Heart right ventricle (tissue), 16 donors: ENCODE measurements at regions not wholly inside any gene's neighbourhood (a gene's known extent, or its start where the extent isn't known, plus 50 kb on each side); places are given as distances from the start of the nearest gene placed in this dataset.

Source experiments
- ATAC-seq, 8 donors: fragments of 200-7000 bp; cut with Tn5 transposase; one replicate each; pipeline ENCODE4 v1.9.1; 2020; ENCODE audit warnings: mild to moderate bottlenecking in 8 of 8, moderate library complexity in 8 of 8, moderate number of reproducible peaks in 1 of 8
- DNase-seq, 2 donors: peaks; one replicate each; pipeline ENCODE4 v3.0.0-alpha.2; 2020
- H3K27ac ChIP-seq, 10 donors: fragments of 200-600 bp; sonication (generic) in 2 of 10; one replicate each; pipeline versions ENCODE4 v1.5.0 to v1.8.0; 2020 to 2022; ENCODE audit warnings: mild to moderate bottlenecking in 3 of 10
- H3K27me3 ChIP-seq, 7 donors: fragments of 200-600 bp; one replicate each; pipeline ENCODE4 v1.8.0; 2021 to 2022; ENCODE audit warnings: mild to moderate bottlenecking in 2 of 7
- H3K36me3 ChIP-seq, 9 donors: fragments of 200-600 bp; sonication (generic) in 1 of 9; one replicate each; pipeline versions ENCODE4 v1.5.0 to v1.8.0; 2020 to 2022; ENCODE audit warnings: mild to moderate bottlenecking in 2 of 9
- H3K4me1 ChIP-seq, 9 donors: fragments of 200-600 bp; sonication (generic) in 1 of 9; one replicate each; pipeline versions ENCODE4 v1.5.0 to v1.8.0; 2020 to 2022; ENCODE audit warnings: mild to moderate bottlenecking in 4 of 9
- H3K4me3 ChIP-seq, 10 donors: fragments of 200-600 bp; sonication (generic) in 2 of 10; one replicate each; pipeline versions ENCODE4 v1.5.0 to v1.8.0; 2020 to 2022; ENCODE audit warnings: mild to moderate bottlenecking in 7 of 10, moderate library complexity in 2 of 10
- H3K9me3 ChIP-seq, 11 donors: fragments of 200-600 bp in 10 of 11; sonication (generic) in 2 of 11; one replicate each; pipeline versions ENCODE4 v1.5.0 to v1.8.0; 2013 to 2022; ENCODE audit warnings: mild to moderate bottlenecking in 2 of 11, control low read depth in 1 of 11, moderate library complexity in 1 of 11
- CTCF ChIP-seq, 9 donors: fragments of 200-600 bp; sonication (generic) in 2 of 9; IDR thresholded peaks; one replicate each; pipeline versions ENCODE4 v1.5.0 to v1.8.0; 2021 to 2022; ENCODE audit warnings: antibody characterized with exemption in 9 of 9, mild to moderate bottlenecking in 5 of 9, moderate library complexity in 1 of 9
- WGBS, 2 donors: extraction: QIAGEN DNeasy Blood & Tissue Kit; methylation state at CpG; one replicate each; pipeline ENCODE4 v1.1.7; 2013; ENCODE audit warnings: inconsistent platforms in 1 of 2; 5-methylcytosine and 5-hydroxymethylcytosine counted together
- intact Hi-C, 10 donors: fragments of 100-400 bp; cut with DNase I; formaldehyde crosslinking; loops; one replicate each; pipeline versions ENCODE4 v1.11.1 to v1.14.2; 2022
- donor health status: Arrhythmogenic right ventricular cardiomyopathy.
- donor health status: ischemic (EF 13 %, LVEDD 7.1; RV severe dilation, severe dysfunction).
- donor health status: healthy with polysubstance abuse.
- donor health status: DM: no; HTN: yes; CAD: no.
- donor health status: DM: no; HTN: no; CAD: no.
- donor health status: ischemic (EF 25% LVEDD 6.9; RV normal size, moderate dysfunction).
- donor health status: ischemic (EF 25% LVEDD 5.7; RV mildly dilated, moderate dysfunction).
- donor health status: healthy.
- donor health status: DM: yes; HTN: yes; CAD: no.
- donor health status: Ischemic cardiomyopathy.
- donor health status: ischemic (EF 35%, LVEDD 5.7; RV mildly dilated, moderate dysfunction).
- donor health status: nonischemic (EF 11% LVEDD 7.7; RV severe dilation, severe dysfunction).
- donor health status: DM: yes; HTN: yes; CAD: no.
- donor health status: PGD.
- donor health status: ischemic (EF 29% LVEDD 5.4; RV normal size, mild dysfunction).
- donor health status: nonischemic (EF 23%, LVEDD 6.1; RV moderate dilation, normal function).

- Histone ChIP-seq H3K4me3 (no peak overlapping the region), H3K9me3 (peaks cover 0 to 2% (median 0%) of the 10 kb centered on the region in 11 donors), H3K4me1 (no peaks in the 10 kb centered on the region), H3K27ac (no peak overlapping the region), H3K27me3 (no peaks in the 10 kb centered on the region), H3K36me3 (no peaks in the 10 kb centered on the region)
- no peak for ATAC-seq
- WGBS, 2 donors: 87 to 88% methylated on average over 2 of the region's 2 CpGs
- TF ChIP-seq CTCF (IDR thresholded peaks at IDR 0.05): no peak
- DNase-seq: no peak
- intact Hi-C loops: no loop called here
Measured at GRCh38 chr2:183866666-183867065, 731.7 kb upstream of the ZNF804A start.

DNA sequence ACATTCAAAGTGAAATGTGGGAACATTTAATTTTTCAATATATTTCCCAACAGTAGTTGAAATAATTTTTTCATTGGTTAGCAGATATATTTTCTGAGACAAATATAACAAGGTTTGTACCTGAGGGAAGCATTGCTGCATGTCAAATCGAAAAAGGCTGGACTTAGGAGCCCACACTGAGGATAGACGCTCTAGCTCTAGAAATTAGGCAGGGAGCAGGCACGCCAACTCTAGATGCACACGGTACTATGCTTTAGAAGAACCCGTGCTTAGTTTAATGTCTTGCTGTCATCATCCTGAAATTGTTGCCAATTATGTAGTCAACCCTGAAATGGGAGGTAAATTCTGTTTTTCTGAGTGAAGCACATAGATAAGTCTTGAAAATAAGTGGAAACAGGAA is 731.1 kb upstream of the ZNF804A start:
- H3K27me3 ChIP-seq: no peaks in the 10 kb centered on the region
- 79 to 80% methylated on average over 5 of the region's 5 CpGs for WGBS, 2 donors
- no peaks in the 10 kb centered on the region for H3K36me3 ChIP-seq
- intact Hi-C loops: no loop called here
- ATAC-seq (no peak), DNase-seq (no peak)
- TF ChIP-seq CTCF (IDR thresholded peaks at IDR 0.05): no peak
- H3K4me3 ChIP-seq: no peak overlapping the region
- peaks cover 0 to 2% (median 0%) of the 10 kb centered on the region in 11 donors for H3K9me3 ChIP-seq
- no peaks in the 10 kb centered on the region for H3K4me1 ChIP-seq
- no peak overlapping the region for H3K27ac ChIP-seq

DNA sequence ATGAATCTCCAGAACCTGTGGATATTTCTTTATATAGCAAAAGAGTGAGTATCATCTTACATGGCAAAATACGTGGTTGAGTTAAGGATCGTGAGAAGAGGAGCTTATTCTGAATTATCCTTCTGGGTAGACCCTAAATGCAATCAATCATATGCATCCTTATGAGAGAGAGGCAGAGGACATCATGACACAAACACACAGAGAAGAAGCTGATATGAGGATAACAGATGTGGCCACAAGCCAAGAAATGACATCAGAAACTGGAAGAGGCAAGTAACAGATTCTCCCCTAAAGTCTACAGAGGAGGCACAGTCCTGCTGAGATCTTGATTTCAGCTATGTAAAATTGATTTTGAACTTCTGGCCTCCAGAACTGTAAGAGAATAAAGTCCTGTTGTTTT is 730.2 kb upstream of the ZNF804A start:
- 80 to 85% methylated on average over 2 of the region's 2 CpGs for WGBS, 2 donors
- no peak for ATAC-seq

GRCh38 chr2:183868707-183869106 is 729.6 kb upstream of the ZNF804A start:
- 53 to 55% methylated on average over 1 of the region's 1 CpG for WGBS, 2 donors
- H3K4me1 ChIP-seq: no peaks in the 10 kb centered on the region
- intact Hi-C loops: no loop called here
- no peak for TF ChIP-seq CTCF (IDR thresholded peaks at IDR 0.05)
- H3K36me3 ChIP-seq: no peaks in the 10 kb centered on the region
- no peak for ATAC-seq
- H3K27me3 ChIP-seq: no peaks in the 10 kb centered on the region
- no peak overlapping the region for H3K27ac ChIP-seq
- DNase-seq: no peak
- H3K4me3 ChIP-seq: no peak overlapping the region
- H3K9me3 ChIP-seq: peaks cover 0 to 2% (median 0%) of the 10 kb centered on the region in 11 donors

More for the DNA sequence above, 730.2 kb upstream of the ZNF804A start:
- DNase-seq: no peak
- TF ChIP-seq CTCF (IDR thresholded peaks at IDR 0.05): no peak
- intact Hi-C loops: no loop called here
- Histone ChIP-seq H3K27ac (no peak overlapping the region), H3K4me3 (no peak overlapping the region), H3K27me3 (no peaks in the 10 kb centered on the region), H3K36me3 (no peaks in the 10 kb centered on the region), H3K4me1 (no peaks in the 10 kb centered on the region), H3K9me3 (peaks cover 0 to 2% (median 0%) of the 10 kb centered on the region in 11 donors)

- intact Hi-C loops: no loop called here
- H3K9me3 ChIP-seq: no peaks in the 10 kb centered on the region
- no peak for ATAC-seq
- no peaks in the 10 kb centered on the region for H3K27me3 ChIP-seq
- H3K4me3 ChIP-seq: no peak overlapping the region
- no peak overlapping the region for H3K27ac ChIP-seq
- TF ChIP-seq CTCF (IDR thresholded peaks at IDR 0.05): no peak
- no peak for DNase-seq
- H3K36me3 ChIP-seq: no peaks in the 10 kb centered on the region
- H3K4me1 ChIP-seq: no peaks in the 10 kb centered on the region
Measured at GRCh38 chr2:183872131-183872530, 726.2 kb upstream of the ZNF804A start.
